IMR-90 (cell line): ENCODE measurements at regions not wholly inside any gene's neighbourhood (a gene's known extent, or its start where the extent isn't known, plus 50 kb on each side); places are given as distances from the start of the nearest gene placed in this dataset.

Experiments used
- ATAC-seq: fragments of 200-7000 bp; cut with Tn5 transposase; 2 replicates; pipeline ENCODE4 v1.9.1; 2020; ENCODE audit warnings: low read depth, mild to moderate bottlenecking, moderate library complexity
- BruUV-seq: library from RNA; stranded (reverse); fragments of 400-500 nt; replicated peaks from 2 replicates; lab custom pipeline; 2021; lab: Mats Ljungman, UMichigan
- CTCF ChIA-PET: fragments of 300-600 bp; formaldehyde crosslinking; extraction: SDS; loops from one replicate; lab custom pipeline; 2021; ENCODE audit warnings: antibody characterized with exemption; lab: Yijun Ruan, JAX
- POLR2A ChIA-PET: fragments of 300-600 bp; sonication (Branson Sonifier 250); formaldehyde crosslinking; loops from one replicate; lab custom pipeline; 2022; ENCODE audit warnings: antibody characterized with exemption; ENCODE audit not compliant: unreplicated experiment; lab: Charles Lee
- DNase-seq: peaks from one replicate; pipeline ENCODE4 v3.0.0; 2013
- H2AFZ ChIP-seq: replicated peaks from 2 replicates; pipeline ENCODE3; 2013; ENCODE audit warnings: low read length, mild to moderate bottlenecking; ENCODE audit not compliant: poor library complexity
- H2AK5ac ChIP-seq: 2 replicates; pipeline ENCODE4 v1.6.1; 2013; ENCODE audit warnings: low read depth, low read length, inconsistent platforms
- H2AK9ac ChIP-seq: replicated peaks from 2 replicates; pipeline ENCODE3; 2013; ENCODE audit warnings: mild to moderate bottlenecking, low read depth, low read length, moderate library complexity; ENCODE audit not compliant: poor library complexity
- H2BK120ac ChIP-seq: 2 replicates; pipeline ENCODE4 v1.6.1; 2013; ENCODE audit warnings: low read depth, low read length, inconsistent platforms
- H2BK15ac ChIP-seq: 3 replicates; pipeline ENCODE4 v1.6.1; 2013; ENCODE audit warnings: low read depth, low read length, inconsistent platforms
- H2BK20ac ChIP-seq: 2 replicates; pipeline ENCODE4 v1.6.1; 2013; ENCODE audit warnings: low read depth, mild to moderate bottlenecking, inconsistent platforms, low read length, moderate library complexity
- H2BK5ac ChIP-seq: 2 replicates; pipeline ENCODE4 v1.6.1; 2013; ENCODE audit warnings: mild to moderate bottlenecking, low read depth, low read length, inconsistent platforms; ENCODE audit not compliant: poor library complexity, severe bottlenecking
- H3K14ac ChIP-seq: replicated peaks from 2 replicates; pipeline ENCODE4 v1.6.1; 2013; ENCODE audit warnings: low read depth, low read length, inconsistent platforms
- H3K18ac ChIP-seq: 2 replicates; pipeline ENCODE4 v1.6.1; 2013; ENCODE audit warnings: low read depth, low read length, control low read depth
- H3K23ac ChIP-seq: 2 replicates; pipeline ENCODE4 v1.6.1; 2013; ENCODE audit warnings: low read depth, low read length, inconsistent platforms
- H3K27ac ChIP-seq: 2 replicates; pipeline ENCODE4 v1.5.1; 2013; ENCODE audit warnings: mild to moderate bottlenecking, control low read depth, low read length; ENCODE audit not compliant: insufficient read depth
- H3K27me3 ChIP-seq: 2 replicates; pipeline ENCODE4 v1.6.1; 2013; ENCODE audit warnings: low read length; ENCODE audit not compliant: control insufficient read depth, insufficient read depth
- H3K36me3 ChIP-seq: 2 replicates; pipeline ENCODE4 v1.6.1; 2013; ENCODE audit warnings: low read length, mixed read lengths; ENCODE audit not compliant: control insufficient read depth, insufficient read depth
- H3K4ac ChIP-seq: 2 replicates; pipeline ENCODE4 v1.6.1; 2013; ENCODE audit warnings: low read depth, low read length, inconsistent platforms
- H3K4me1 ChIP-seq: 2 replicates; pipeline ENCODE4 v1.6.1; 2013; ENCODE audit warnings: low read length, mixed read lengths; ENCODE audit not compliant: control insufficient read depth, insufficient read depth
- H3K4me2 ChIP-seq: 2 replicates; pipeline ENCODE4 v1.6.1; 2013; ENCODE audit warnings: low read depth, mild to moderate bottlenecking, control low read depth, low read length, moderate library complexity
- H3K4me3 ChIP-seq: 2 replicates; pipeline ENCODE4 v1.5.1; 2013; ENCODE audit warnings: low read depth, mild to moderate bottlenecking, control low read depth, low read length, moderate library complexity; ENCODE audit not compliant: insufficient read depth
- H3K56ac ChIP-seq: 2 replicates; pipeline ENCODE4 v1.6.1; 2013; ENCODE audit warnings: low read length, inconsistent platforms; ENCODE audit not compliant: insufficient read depth; ENCODE audit errors: extremely low read depth
- H3K79me1 ChIP-seq, 2 experiments: 2 replicates each; pipeline ENCODE4 v1.6.1; 2013; ENCODE audit warnings: low read length in 2 of 2, inconsistent platforms in 1 of 2, low read depth in 1 of 2
- H3K9ac ChIP-seq: 2 replicates; pipeline ENCODE4 v1.6.1; 2013; ENCODE audit warnings: low read depth, low read length, control low read depth
- H3K9me1 ChIP-seq: 2 replicates; pipeline ENCODE4 v1.6.1; 2013; ENCODE audit warnings: low read length, inconsistent platforms; ENCODE audit not compliant: insufficient read depth
- H3K9me3 ChIP-seq: 2 replicates; pipeline ENCODE4 v1.6.1; 2013; ENCODE audit warnings: low read length; ENCODE audit not compliant: control insufficient read depth, insufficient read depth
- H4K20me1 ChIP-seq: 2 replicates; pipeline ENCODE4 v1.6.1; 2013; ENCODE audit warnings: low read length, inconsistent platforms; ENCODE audit not compliant: insufficient read depth
- H4K5ac ChIP-seq: 2 replicates; pipeline ENCODE4 v1.6.1; 2013; ENCODE audit warnings: mild to moderate bottlenecking, low read depth, low read length, control low read depth
- H4K8ac ChIP-seq, 2 experiments: 2 replicates each; pipeline ENCODE4 v1.6.1; 2013; ENCODE audit warnings: low read depth in 2 of 2, low read length in 2 of 2, control low read depth in 1 of 2, inconsistent platforms in 1 of 2
- H4K91ac ChIP-seq: 2 replicates; pipeline ENCODE4 v1.6.1; 2013; ENCODE audit warnings: low read depth, low read length, inconsistent platforms; ENCODE audit not compliant: insufficient read depth
- BHLHE40 ChIP-seq: fragments of 150-350 bp; IDR thresholded peaks from 2 replicates; pipeline ENCODE4 v1.6.1; 2016; ENCODE audit warnings: mild to moderate bottlenecking, low read depth, low read length
- CEBPB ChIP-seq: IDR thresholded peaks from 2 replicates; pipeline ENCODE4 v1.6.1; 2012; ENCODE audit warnings: low read depth, low read length, improper control_type of control experiment
- CHD1 ChIP-seq: IDR thresholded peaks from 2 replicates; pipeline ENCODE4 v1.6.1; 2012; ENCODE audit warnings: low read depth, low read length, improper control_type of control experiment
- CTCF ChIP-seq: conservative IDR thresholded peaks from 2 replicates; pipeline ENCODE4 v1.5.1; 2012; ENCODE audit warnings: mild to moderate bottlenecking, low read depth, low read length, improper control_type of control experiment
- FOS ChIP-seq: fragments of 150-350 bp; IDR thresholded peaks from 2 replicates; pipeline ENCODE4 v1.6.1; 2016; ENCODE audit warnings: low read depth, low read length
- MAFK ChIP-seq: IDR thresholded peaks from 2 replicates; pipeline ENCODE4 v1.6.1; 2012; ENCODE audit warnings: low read depth, low read length, improper control_type of control experiment
- MAZ ChIP-seq: IDR thresholded peaks from 2 replicates; pipeline ENCODE4 v1.6.1; 2012; ENCODE audit warnings: low read depth, mild to moderate bottlenecking, low read length, improper control_type of control experiment, moderate library complexity, borderline replicate concordance
- MXI1 ChIP-seq: IDR thresholded peaks from 2 replicates; pipeline ENCODE4 v1.6.1; 2012; ENCODE audit warnings: low read depth, mild to moderate bottlenecking, low read length, moderate library complexity, borderline replicate concordance
- NFE2L2 ChIP-seq: fragments of 150-350 bp; IDR thresholded peaks from 2 replicates; pipeline ENCODE4 v1.6.1; 2016; ENCODE audit warnings: low read depth, mild to moderate bottlenecking, low read length
- POLR2A ChIP-seq: IDR thresholded peaks from 2 replicates; pipeline ENCODE4 v1.6.1; 2012; ENCODE audit warnings: mild to moderate bottlenecking, low read depth, low read length
- RAD21 ChIP-seq: IDR thresholded peaks from 2 replicates; pipeline ENCODE4 v1.6.1; 2012; ENCODE audit warnings: low read length, improper control_type of control experiment
- RCOR1 ChIP-seq: IDR thresholded peaks from 2 replicates; pipeline ENCODE4 v1.6.1; 2012; ENCODE audit warnings: mild to moderate bottlenecking, low read length, improper control_type of control experiment; ENCODE audit not compliant: insufficient replicate concordance
- RFX5 ChIP-seq: IDR thresholded peaks from 2 replicates; pipeline ENCODE4 v1.8.0; 2012; ENCODE audit warnings: low read depth, mild to moderate bottlenecking, low read length, moderate library complexity
- SMC3 ChIP-seq: fragments of 150-350 bp; IDR thresholded peaks from 2 replicates; pipeline ENCODE4 v1.6.1; 2016; ENCODE audit warnings: low read depth, mild to moderate bottlenecking, antibody characterized with exemption, low read length, moderate library complexity
- WGBS, 2 experiments: methylation state at CpG; one replicate each; pipeline versions ENCODE4 v1.1.5 to v1.1.7; 2013; ENCODE audit warnings: missing lambda C conversion rate in 2 of 2; ENCODE audit not compliant: insufficient read length in 1 of 2; ENCODE audit errors: extremely low coverage in 2 of 2; 5-methylcytosine and 5-hydroxymethylcytosine counted together
- dilution Hi-C: fragments of 300-500 bp; cut with HindIII; formaldehyde crosslinking; loops from one replicate; pipeline ENCODE4 v1.14.3; 2018; ENCODE audit warnings: low sequenced_read_pairs; ENCODE audit not compliant: unreplicated experiment
- in situ Hi-C: fragments of 300-500 bp; cut with MboI; formaldehyde crosslinking; loops from 3 replicates; pipeline ENCODE4 v1.14.3; 2019; ENCODE audit warnings: low sequenced_read_pairs, inconsistent platforms, mixed read lengths
- intact Hi-C: fragments of 100-400 bp; cut with micrococcal nuclease; formaldehyde crosslinking; loops from 2 replicates; pipeline ENCODE4 v1.10.0; 2022
- TF ChIP-seq, protein P1 (sequence below): fragments of 150-350 bp; IDR thresholded peaks from 2 replicates; pipeline ENCODE4 v1.6.1; 2016; ENCODE audit warnings: low read depth, mild to moderate bottlenecking, low read length, moderate library complexity, borderline replicate concordance

- Histone ChIP-seq H4K8ac (no peak overlapping the region), H3K4me1 (peaks cover 3% of the 10 kb centered on the region; the same call in 1 of the 2 replicates), H3K9me3 (no peaks in the 10 kb centered on the region), H4K20me1 (no peaks in the 10 kb centered on the region), H3K4me2 (no peak overlapping the region), H2BK15ac (no peak overlapping the region), H4K5ac (no peak overlapping the region), H2AK9ac (no peak overlapping the region), H2AFZ (no peak overlapping the region), H3K9ac (no peak overlapping the region), H4K91ac (no peak overlapping the region), H3K4ac (no peak overlapping the region), H3K79me1 (no peaks in the 10 kb centered on the region), H3K9me1 (no peaks in the 10 kb centered on the region), H3K27ac (no peak overlapping the region), H2BK120ac (no peak overlapping the region), H3K36me3 (no peaks in the 10 kb centered on the region), H2BK20ac (no peak overlapping the region), H3K4me3 (no peak overlapping the region), H3K27me3 (peaks cover under 1% of the 10 kb centered on the region), H3K14ac (no peak overlapping the region), H3K56ac (no peak overlapping the region), H3K18ac (no peak overlapping the region), H2BK5ac (no peak overlapping the region), H3K23ac (no peak overlapping the region), H2AK5ac (no peak overlapping the region)
- TF ChIP-seq RCOR1 (no peak), NFE2L2 (no peak), RAD21 (no peak), FOS (no peak), BHLHE40 (no peak), CEBPB (no peak), CTCF (no peak), MXI1 (no peak), POLR2A (no peak), SMC3 (no peak), MAFK (no peak), MAZ (no peak), RFX5 (no peak), CHD1 (no peak)
- TF ChIP-seq, protein P1, sequence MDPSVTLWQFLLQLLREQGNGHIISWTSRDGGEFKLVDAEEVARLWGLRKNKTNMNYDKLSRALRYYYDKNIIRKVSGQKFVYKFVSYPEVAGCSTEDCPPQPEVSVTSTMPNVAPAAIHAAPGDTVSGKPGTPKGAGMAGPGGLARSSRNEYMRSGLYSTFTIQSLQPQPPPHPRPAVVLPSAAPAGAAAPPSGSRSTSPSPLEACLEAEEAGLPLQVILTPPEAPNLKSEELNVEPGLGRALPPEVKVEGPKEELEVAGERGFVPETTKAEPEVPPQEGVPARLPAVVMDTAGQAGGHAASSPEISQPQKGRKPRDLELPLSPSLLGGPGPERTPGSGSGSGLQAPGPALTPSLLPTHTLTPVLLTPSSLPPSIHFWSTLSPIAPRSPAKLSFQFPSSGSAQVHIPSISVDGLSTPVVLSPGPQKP, result no peak
- ATAC-seq (no peak), DNase-seq (no peak)
- no CpG with 5 or more reads among the region's 2 CpGs for WGBS, 2 experiments
- BruUV-seq, result no TSS peak
- intact Hi-C loops, result loop anchor here (2.0 to 10.0 kb wide), 7 partner anchors 284 to 1686 kb away; partner anchors contain the start of gene PARD3B
- in situ Hi-C loops, result loop anchor here (10.0 to 25.0 kb wide), 2 partner anchors 1414 to 1651 kb away; no protein-coding TSS in a partner anchor
- dilution Hi-C loops, result no loop called here
- ChIA-PET POLR2A (interaction anchor here (0.7 kb wide), 1 partner anchor 1420 kb away, joined by 5 read pairs; no protein-coding TSS in a partner anchor), CTCF (interaction anchor here (0.6 to 1.1 kb wide), 4 partner anchors 383 to 1418 kb away, joined by 3 to 4 read pairs (median 3); no protein-coding TSS in a partner anchor)
Observed at GRCh38 chr2:204260901-204261300, 284.4 kb upstream of the PARD3B start.
